HG03196 (cell line): ENCODE measurements at regions not wholly inside any gene's neighbourhood (a gene's known extent, or its start where the extent isn't known, plus 50 kb on each side); places are given as distances from the start of the nearest gene placed in this dataset.

Experiments used
- ATAC-seq: cut with Tn5 transposase; IDR thresholded peaks from one replicate; pipeline ENCODE4 v1.9.1; 2021; ENCODE audit not compliant: unreplicated experiment

- ATAC-seq, result no peak
Measured at GRCh38 chr13:62611343-62611742, 1195.7 kb upstream of the PCDH20 start.

GRCh38 chr13:62598708-62599107 lies 1183.1 kb upstream of the PCDH20 start:
- ATAC-seq, result no peak

GRCh38 chr13:62595976-62596375 lies 1180.3 kb upstream of the PCDH20 start:
- no peak for ATAC-seq

- ATAC-seq, result no peak
Measured at GRCh38 chr13:62593804-62594203, 1178.2 kb upstream of the PCDH20 start.

GRCh38 chr13:62583466-62583865 lies 1167.8 kb upstream of the PCDH20 start:
- no peak for ATAC-seq

- ATAC-seq, result no peak
Measured at GRCh38 chr13:62578402-62578801, 1162.8 kb upstream of the PCDH20 start.

- no peak for ATAC-seq
Measured at GRCh38 chr13:62564770-62565169, 1149.1 kb upstream of the PCDH20 start.

GRCh38 chr13:62563251-62563650 lies 1147.6 kb upstream of the PCDH20 start:
- ATAC-seq, result no peak

- no peak for ATAC-seq
Measured at GRCh38 chr13:62556978-62557377, 1141.3 kb upstream of the PCDH20 start.

GRCh38 chr13:62551588-62551987 lies 1135.9 kb upstream of the PCDH20 start:
- no peak for ATAC-seq

GRCh38 chr13:62544928-62545327 lies 1129.3 kb upstream of the PCDH20 start:
- no peak for ATAC-seq

- no peak for ATAC-seq
Measured at GRCh38 chr13:62537593-62537992, 1121.9 kb upstream of the PCDH20 start.

- ATAC-seq, result no peak
Measured at GRCh38 chr13:62525652-62526051, 1110.0 kb upstream of the PCDH20 start.

GRCh38 chr13:62524498-62524897 lies 1108.8 kb upstream of the PCDH20 start:
- ATAC-seq, result no peak

GRCh38 chr13:62524061-62524460 lies 1108.4 kb upstream of the PCDH20 start:
- ATAC-seq, result peak; percentile 74

GRCh38 chr13:62512194-62513141 lies 1096.8 kb upstream of the PCDH20 start:
- ATAC-seq, result peak; percentile 93

- no peak for ATAC-seq
Measured at GRCh38 chr13:62510906-62511655, 1095.4 kb upstream of the PCDH20 start.

- ATAC-seq, result no peak
Measured at GRCh38 chr13:62502588-62502987, 1086.9 kb upstream of the PCDH20 start.

GRCh38 chr13:62489731-62490130 lies 1074.1 kb upstream of the PCDH20 start:
- ATAC-seq, result no peak

- no peak for ATAC-seq
Measured at GRCh38 chr13:62483774-62484173, 1068.1 kb upstream of the PCDH20 start.

GRCh38 chr13:62482351-62482750 lies 1066.7 kb upstream of the PCDH20 start:
- ATAC-seq, result no peak

- no peak for ATAC-seq
Measured at GRCh38 chr13:62473944-62474237, 1058.2 kb upstream of the PCDH20 start.
